ENCODE measurements at regions not wholly inside any gene's neighbourhood (a gene's known extent, or its start where the extent isn't known, plus 50 kb on each side); places are given as distances from the start of the nearest gene placed in this dataset.
"Not testable (repeated sequence)": the region's sequence is repeated elsewhere in the genome, so short reads cannot be mapped to it uniquely, and the experiment has no call there.

DNA sequence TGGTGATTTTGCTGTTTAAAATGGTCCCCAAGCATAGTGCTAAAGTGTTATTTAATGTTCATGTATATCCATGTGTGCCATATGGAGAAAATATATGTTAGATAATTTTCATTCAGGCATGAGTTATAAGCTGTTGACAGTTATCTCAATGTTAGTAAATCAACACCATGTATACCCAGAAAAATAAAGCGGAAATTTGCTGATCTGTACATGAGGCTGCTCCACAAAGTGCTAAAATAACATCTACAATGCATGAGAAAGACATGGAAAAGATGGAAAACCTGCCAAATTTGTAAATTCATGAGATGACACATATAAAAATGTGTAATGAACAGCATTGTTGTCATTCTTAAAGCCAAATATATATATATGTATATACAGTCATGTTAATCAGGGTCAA, 1199.2 kb downstream of the FSCB start:
- Histone ChIP-seq H3K4me2 (ENCODE audit: insufficient read depth, low read length) (no peak overlapping the region), H3K27me3 (ENCODE audit: insufficient read depth, low read length, poor library complexity) (no peaks in the 10 kb centered on the region), H3K9me3 (ENCODE audit: insufficient read depth, low read length, severe bottlenecking) (no peaks in the 10 kb centered on the region), H3K9ac (ENCODE audit: low read depth, low read length) (no peak overlapping the region), H4K20me1 (ENCODE audit: insufficient read depth, low read length) (no peaks in the 10 kb centered on the region), H2AFZ (ENCODE audit: low read depth, low read length) (no peak overlapping the region), H3K4me1 (ENCODE audit: insufficient read depth, low read length) (no peaks in the 10 kb centered on the region), H3K4me3 (ENCODE audit: low read depth in 1 of 2, low read length in 2 of 2) (no peak overlapping the region), H3K27ac (ENCODE audit: low read length) (no peak overlapping the region), H3K36me3 (ENCODE audit: insufficient read depth, low read length) (no peaks in the 10 kb centered on the region), H3K79me2 (ENCODE audit: insufficient read depth, low read length) (no peaks in the 10 kb centered on the region)
- TF ChIP-seq, protein P1, sequence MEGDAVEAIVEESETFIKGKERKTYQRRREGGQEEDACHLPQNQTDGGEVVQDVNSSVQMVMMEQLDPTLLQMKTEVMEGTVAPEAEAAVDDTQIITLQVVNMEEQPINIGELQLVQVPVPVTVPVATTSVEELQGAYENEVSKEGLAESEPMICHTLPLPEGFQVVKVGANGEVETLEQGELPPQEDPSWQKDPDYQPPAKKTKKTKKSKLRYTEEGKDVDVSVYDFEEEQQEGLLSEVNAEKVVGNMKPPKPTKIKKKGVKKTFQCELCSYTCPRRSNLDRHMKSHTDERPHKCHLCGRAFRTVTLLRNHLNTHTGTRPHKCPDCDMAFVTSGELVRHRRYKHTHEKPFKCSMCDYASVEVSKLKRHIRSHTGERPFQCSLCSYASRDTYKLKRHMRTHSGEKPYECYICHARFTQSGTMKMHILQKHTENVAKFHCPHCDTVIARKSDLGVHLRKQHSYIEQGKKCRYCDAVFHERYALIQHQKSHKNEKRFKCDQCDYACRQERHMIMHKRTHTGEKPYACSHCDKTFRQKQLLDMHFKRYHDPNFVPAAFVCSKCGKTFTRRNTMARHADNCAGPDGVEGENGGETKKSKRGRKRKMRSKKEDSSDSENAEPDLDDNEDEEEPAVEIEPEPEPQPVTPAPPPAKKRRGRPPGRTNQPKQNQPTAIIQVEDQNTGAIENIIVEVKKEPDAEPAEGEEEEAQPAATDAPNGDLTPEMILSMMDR (IDR thresholded peaks at IDR 0.05; ENCODE audit: borderline replicate concordance, extremely low read depth, low read length, poor library complexity, severe bottlenecking), result no peak
- no peak for TF ChIP-seq EZH2 (IDR thresholded peaks at IDR 0.05; ENCODE audit: borderline replicate concordance, low read depth, low read length, severe bottlenecking)
- DNase-seq (no peak), ATAC-seq (ENCODE audit: insufficient read depth, low read depth) (no peak)

DNA sequence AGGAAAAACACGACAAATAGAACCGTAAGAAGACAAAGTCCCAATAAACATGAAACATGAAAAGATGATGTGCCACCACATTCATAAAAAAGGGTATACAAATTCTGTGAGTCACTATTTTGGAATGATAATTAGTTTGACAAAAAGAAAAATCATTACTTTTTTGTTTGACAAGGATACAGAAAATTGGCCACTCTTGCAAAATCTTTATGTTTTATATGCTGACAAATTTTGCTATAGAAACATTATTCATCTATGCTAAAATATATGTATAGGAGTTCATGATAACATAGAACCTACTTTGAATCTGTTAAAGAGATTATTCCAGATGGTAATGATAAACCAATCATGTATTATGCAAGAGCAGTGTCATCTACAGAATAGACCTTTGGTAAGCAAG, 1201.0 kb downstream of the FSCB start:
- no peaks in the 10 kb centered on the region for H3K4me1 ChIP-seq (ENCODE audit: insufficient read depth, low read length)
- no peaks in the 10 kb centered on the region for H3K79me2 ChIP-seq (ENCODE audit: insufficient read depth, low read length)
- H3K27me3 ChIP-seq (ENCODE audit: insufficient read depth, low read length, poor library complexity), result no peaks in the 10 kb centered on the region
- H3K4me2 ChIP-seq (ENCODE audit: insufficient read depth, low read length), result no peak overlapping the region
- DNase-seq, result no peak
- no peaks in the 10 kb centered on the region for H4K20me1 ChIP-seq (ENCODE audit: insufficient read depth, low read length)
- H2AFZ ChIP-seq (ENCODE audit: low read depth, low read length), result no peak overlapping the region
- no peaks in the 10 kb centered on the region for H3K9me3 ChIP-seq (ENCODE audit: insufficient read depth, low read length, severe bottlenecking)
- no peak for ATAC-seq (ENCODE audit: insufficient read depth, low read depth)
- no peak overlapping the region for H3K27ac ChIP-seq (ENCODE audit: low read length)
- H3K4me3 ChIP-seq (ENCODE audit: low read depth in 1 of 2, low read length in 2 of 2), result no peak overlapping the region
- H3K36me3 ChIP-seq (ENCODE audit: insufficient read depth, low read length), result no peaks in the 10 kb centered on the region
- no peak overlapping the region for H3K9ac ChIP-seq (ENCODE audit: low read depth, low read length)
- TF ChIP-seq, protein P1 (IDR thresholded peaks at IDR 0.05; ENCODE audit: borderline replicate concordance, extremely low read depth, low read length, poor library complexity, severe bottlenecking), result no peak
- TF ChIP-seq EZH2 (IDR thresholded peaks at IDR 0.05; ENCODE audit: borderline replicate concordance, low read depth, low read length, severe bottlenecking), result no peak

DNA sequence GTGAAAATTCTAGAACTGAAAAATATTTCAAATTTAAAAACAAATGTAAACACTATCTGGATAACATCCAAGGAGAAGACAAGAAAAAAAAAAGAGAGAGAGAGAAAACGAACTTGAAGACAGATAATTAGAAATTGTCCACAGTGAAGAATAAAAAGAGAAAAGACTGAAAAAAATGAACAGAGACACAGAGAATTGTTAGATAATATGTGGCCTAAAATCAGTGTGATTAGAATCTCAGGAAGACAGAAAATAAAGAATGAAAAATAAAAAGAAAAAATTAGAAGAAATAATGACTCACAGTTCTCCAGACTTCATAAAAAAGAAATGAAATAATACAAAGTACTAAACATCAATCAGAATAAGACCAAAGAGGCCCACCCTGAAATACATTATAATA, 1209.3 kb downstream of the FSCB start:
- H3K4me1 ChIP-seq (ENCODE audit: insufficient read depth, low read length), result no peaks in the 10 kb centered on the region
- ATAC-seq (ENCODE audit: insufficient read depth, low read depth), result no peak
- no peak overlapping the region for H3K27ac ChIP-seq (ENCODE audit: low read length)
- H3K4me2 ChIP-seq (ENCODE audit: insufficient read depth, low read length), result no peak overlapping the region
- H3K79me2 ChIP-seq (ENCODE audit: insufficient read depth, low read length), result no peaks in the 10 kb centered on the region
- H4K20me1 ChIP-seq (ENCODE audit: insufficient read depth, low read length), result no peaks in the 10 kb centered on the region
- no peaks in the 10 kb centered on the region for H3K27me3 ChIP-seq (ENCODE audit: insufficient read depth, low read length, poor library complexity)
- H3K9me3 ChIP-seq (ENCODE audit: insufficient read depth, low read length, severe bottlenecking), result no peaks in the 10 kb centered on the region
- no peak for DNase-seq
- H3K4me3 ChIP-seq (ENCODE audit: low read depth in 1 of 2, low read length in 2 of 2), result no peak overlapping the region
- no peak overlapping the region for H2AFZ ChIP-seq (ENCODE audit: low read depth, low read length)
- no peak overlapping the region for H3K9ac ChIP-seq (ENCODE audit: low read depth, low read length)
- no peak for TF ChIP-seq EZH2 (IDR thresholded peaks at IDR 0.05; ENCODE audit: borderline replicate concordance, low read depth, low read length, severe bottlenecking)
- TF ChIP-seq, protein P1 (IDR thresholded peaks at IDR 0.05; ENCODE audit: borderline replicate concordance, extremely low read depth, low read length, poor library complexity, severe bottlenecking), result no peak
- H3K36me3 ChIP-seq (ENCODE audit: insufficient read depth, low read length), result no peaks in the 10 kb centered on the region

DNA sequence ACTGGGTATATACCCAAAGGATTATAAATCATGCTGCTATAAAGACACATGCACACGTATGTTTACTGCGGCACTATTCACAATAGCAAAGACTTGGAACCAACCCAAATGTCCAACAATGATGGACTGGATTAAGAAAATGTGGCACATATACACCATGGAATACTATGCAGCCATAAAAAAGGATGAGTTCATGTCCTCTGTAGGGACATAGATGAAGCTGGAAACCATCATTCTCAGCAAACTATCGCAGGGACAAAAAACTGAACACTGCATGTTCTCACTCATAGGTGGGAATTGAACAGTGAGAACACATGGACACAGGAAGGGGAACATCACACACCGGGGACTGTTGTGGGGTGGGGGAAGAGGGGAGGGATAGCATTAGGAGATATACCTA, 1211.0 kb downstream of the FSCB start:
- H4K20me1 ChIP-seq (ENCODE audit: insufficient read depth, low read length); H3K9me3 ChIP-seq (ENCODE audit: insufficient read depth, low read length, severe bottlenecking); ATAC-seq (ENCODE audit: insufficient read depth, low read depth); H3K4me3 ChIP-seq (ENCODE audit: low read depth in 1 of 2, low read length in 2 of 2); H3K27ac ChIP-seq (ENCODE audit: low read length); H3K27me3 ChIP-seq (ENCODE audit: insufficient read depth, low read length, poor library complexity); H3K79me2 ChIP-seq (ENCODE audit: insufficient read depth, low read length); H3K4me2 ChIP-seq (ENCODE audit: insufficient read depth, low read length); H3K9ac ChIP-seq (ENCODE audit: low read depth, low read length); H3K36me3 ChIP-seq (ENCODE audit: insufficient read depth, low read length); H3K4me1 ChIP-seq (ENCODE audit: insufficient read depth, low read length); DNase-seq; H2AFZ ChIP-seq (ENCODE audit: low read depth, low read length): not testable (repeated sequence)

Measured in DND-41 (cell line).